ENCODE measurements at regions not wholly inside any gene's neighbourhood (a gene's known extent, or its start where the extent isn't known, plus 50 kb on each side); places are given as distances from the start of the nearest gene placed in this dataset.

GRCh38 chr11:19652623-19653375 lies 59.8 kb upstream of the NAV2 start:
- Histone ChIP-seq H3K4me3 (no peak overlapping the region), H3K27ac (peak overlapping the region in 3 of 4 donors; percentile 61 to 66 (median 66)), H3K36me3 (no peaks in the 10 kb centered on the region), H3K9me3 (no peaks in the 10 kb centered on the region), H3K4me1 (peaks cover 0 to 31% (median 12%) of the 10 kb centered on the region in 4 donors), H3K27me3 (no peaks in the 10 kb centered on the region)
- intact Hi-C loops (cut with DNase I), result no loop called here
- TF ChIP-seq EP300 (IDR thresholded peaks at IDR 0.05) (no peak), POLR2AphosphoS5 (IDR thresholded peaks at IDR 0.05) (peak in 3 of 4 donors; percentile 30 to 54 (median 51)), POLR2A (IDR thresholded peaks at IDR 0.05) (no peak)
- DNase-seq, result no peak
- WGBS, 2 donors, result 76 to 80% methylated on average over 6 of the region's 6 CpGs

- intact Hi-C loops (cut with DNase I), result no loop called here
- Histone ChIP-seq H3K27ac (peak overlapping the region in 1 of 4 donors; percentile 66), H3K27me3 (no peaks in the 10 kb centered on the region), H3K36me3 (no peaks in the 10 kb centered on the region), H3K4me1 (peaks cover 0 to 39% (median 16%) of the 10 kb centered on the region in 4 donors), H3K9me3 (no peaks in the 10 kb centered on the region), H3K4me3 (no peak overlapping the region)
- WGBS, 2 donors, result 91% methylated on average over 2 of the region's 2 CpGs
- no peak for TF ChIP-seq CTCF (IDR thresholded peaks at IDR 0.05)
- no peak for TF ChIP-seq POLR2AphosphoS5 (IDR thresholded peaks at IDR 0.05)
- TF ChIP-seq POLR2A (IDR thresholded peaks at IDR 0.05), result no peak
- no peak for TF ChIP-seq EP300 (IDR thresholded peaks at IDR 0.05)
- no peak for DNase-seq
Measured at GRCh38 chr11:19651653-19652052, 61.0 kb upstream of the NAV2 start.

- 84 to 90% methylated on average over 2 of the region's 2 CpGs for WGBS, 2 donors
- intact Hi-C loops (cut with DNase I), result no loop called here
Measured at GRCh38 chr11:19651028-19651427, 61.6 kb upstream of the NAV2 start.

GRCh38 chr11:19650467-19650866 lies 62.2 kb upstream of the NAV2 start:
- 70 to 84% methylated on average over 3 of the region's 3 CpGs for WGBS, 2 donors
- Histone ChIP-seq H3K27ac (peak overlapping the region in 1 of 4 donors; percentile 16), H3K4me1 (peaks cover 0 to 47% (median 19%) of the 10 kb centered on the region in 4 donors), H3K9me3 (no peaks in the 10 kb centered on the region), H3K4me3 (no peak overlapping the region), H3K36me3 (no peaks in the 10 kb centered on the region), H3K27me3 (no peaks in the 10 kb centered on the region)
- TF ChIP-seq POLR2A (IDR thresholded peaks at IDR 0.05) (no peak), EP300 (IDR thresholded peaks at IDR 0.05) (no peak), POLR2AphosphoS5 (IDR thresholded peaks at IDR 0.05) (no peak), CTCF (IDR thresholded peaks at IDR 0.05) (no peak)
- intact Hi-C loops (cut with DNase I), result no loop called here
- DNase-seq, result no peak

More at GRCh38 chr11:19651028-19651427, 61.6 kb upstream of the NAV2 start:
- H3K4me1 ChIP-seq, result peaks cover 0 to 45% (median 19%) of the 10 kb centered on the region in 4 donors
- DNase-seq, result no peak
- no peak overlapping the region for H3K4me3 ChIP-seq
- no peaks in the 10 kb centered on the region for H3K9me3 ChIP-seq
- H3K27ac ChIP-seq, result no peak overlapping the region
- TF ChIP-seq EP300 (IDR thresholded peaks at IDR 0.05) (no peak), CTCF (IDR thresholded peaks at IDR 0.05) (no peak), POLR2A (IDR thresholded peaks at IDR 0.05) (no peak), POLR2AphosphoS5 (IDR thresholded peaks at IDR 0.05) (no peak)
- H3K27me3 ChIP-seq, result no peaks in the 10 kb centered on the region
- no peaks in the 10 kb centered on the region for H3K36me3 ChIP-seq

GRCh38 chr11:19649751-19650150 lies 62.9 kb upstream of the NAV2 start:
- Histone ChIP-seq H3K27ac (no peak overlapping the region), H3K4me1 (peaks cover 0 to 47% (median 19%) of the 10 kb centered on the region in 4 donors), H3K27me3 (no peaks in the 10 kb centered on the region), H3K9me3 (no peaks in the 10 kb centered on the region), H3K36me3 (no peaks in the 10 kb centered on the region), H3K4me3 (no peak overlapping the region)
- WGBS, 2 donors, result 85% methylated on average over 4 of the region's 4 CpGs
- DNase-seq, result no peak
- intact Hi-C loops (cut with DNase I), result no loop called here
- TF ChIP-seq CTCF (IDR thresholded peaks at IDR 0.05) (no peak), POLR2A (IDR thresholded peaks at IDR 0.05) (no peak), POLR2AphosphoS5 (IDR thresholded peaks at IDR 0.05) (no peak), EP300 (IDR thresholded peaks at IDR 0.05) (no peak)
